ENCODE measurements at regions not wholly inside any gene's neighbourhood (a gene's known extent, or its start where the extent isn't known, plus 50 kb on each side); places are given as distances from the start of the nearest gene placed in this dataset.
A peak's percentile ranks its signal among the peaks of the same experiment; 100 is the strongest.

GRCh38 chr5:86879086-86879485, 261.3 kb downstream of the COX7C start:
- no peak for ATAC-seq
- Histone ChIP-seq H3K9me3 (no peaks in the 10 kb centered on the region), H3K27ac (no peak overlapping the region), H3K4me3 (no peak overlapping the region), H3K4me1 (no peaks in the 10 kb centered on the region), H3K27me3 (no peaks in the 10 kb centered on the region), H3K36me3 (no peaks in the 10 kb centered on the region)
- intact Hi-C loops (cut with DNase I) = no loop called here
- no peak for DNase-seq
- TF ChIP-seq, protein P1, sequence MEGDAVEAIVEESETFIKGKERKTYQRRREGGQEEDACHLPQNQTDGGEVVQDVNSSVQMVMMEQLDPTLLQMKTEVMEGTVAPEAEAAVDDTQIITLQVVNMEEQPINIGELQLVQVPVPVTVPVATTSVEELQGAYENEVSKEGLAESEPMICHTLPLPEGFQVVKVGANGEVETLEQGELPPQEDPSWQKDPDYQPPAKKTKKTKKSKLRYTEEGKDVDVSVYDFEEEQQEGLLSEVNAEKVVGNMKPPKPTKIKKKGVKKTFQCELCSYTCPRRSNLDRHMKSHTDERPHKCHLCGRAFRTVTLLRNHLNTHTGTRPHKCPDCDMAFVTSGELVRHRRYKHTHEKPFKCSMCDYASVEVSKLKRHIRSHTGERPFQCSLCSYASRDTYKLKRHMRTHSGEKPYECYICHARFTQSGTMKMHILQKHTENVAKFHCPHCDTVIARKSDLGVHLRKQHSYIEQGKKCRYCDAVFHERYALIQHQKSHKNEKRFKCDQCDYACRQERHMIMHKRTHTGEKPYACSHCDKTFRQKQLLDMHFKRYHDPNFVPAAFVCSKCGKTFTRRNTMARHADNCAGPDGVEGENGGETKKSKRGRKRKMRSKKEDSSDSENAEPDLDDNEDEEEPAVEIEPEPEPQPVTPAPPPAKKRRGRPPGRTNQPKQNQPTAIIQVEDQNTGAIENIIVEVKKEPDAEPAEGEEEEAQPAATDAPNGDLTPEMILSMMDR (IDR thresholded peaks at IDR 0.05) = no peak
- no peak for FAIRE-seq

GRCh38 chr5:86880344-86880743, 262.6 kb downstream of the COX7C start:
- intact Hi-C loops (cut with DNase I) = no loop called here
- TF ChIP-seq, protein P1 (IDR thresholded peaks at IDR 0.05) = no peak
- no peaks in the 10 kb centered on the region for H3K9me3 ChIP-seq
- H3K27ac ChIP-seq = no peak overlapping the region
- H3K36me3 ChIP-seq = no peaks in the 10 kb centered on the region
- FAIRE-seq = no peak
- no peak overlapping the region for H3K4me3 ChIP-seq
- H3K27me3 ChIP-seq = no peaks in the 10 kb centered on the region
- no peak for ATAC-seq
- WGBS, 2 donors = 28 to 36% methylated on average over 4 of the region's 4 CpGs
- DNase-seq = no peak
- H3K4me1 ChIP-seq = no peaks in the 10 kb centered on the region

DNA sequence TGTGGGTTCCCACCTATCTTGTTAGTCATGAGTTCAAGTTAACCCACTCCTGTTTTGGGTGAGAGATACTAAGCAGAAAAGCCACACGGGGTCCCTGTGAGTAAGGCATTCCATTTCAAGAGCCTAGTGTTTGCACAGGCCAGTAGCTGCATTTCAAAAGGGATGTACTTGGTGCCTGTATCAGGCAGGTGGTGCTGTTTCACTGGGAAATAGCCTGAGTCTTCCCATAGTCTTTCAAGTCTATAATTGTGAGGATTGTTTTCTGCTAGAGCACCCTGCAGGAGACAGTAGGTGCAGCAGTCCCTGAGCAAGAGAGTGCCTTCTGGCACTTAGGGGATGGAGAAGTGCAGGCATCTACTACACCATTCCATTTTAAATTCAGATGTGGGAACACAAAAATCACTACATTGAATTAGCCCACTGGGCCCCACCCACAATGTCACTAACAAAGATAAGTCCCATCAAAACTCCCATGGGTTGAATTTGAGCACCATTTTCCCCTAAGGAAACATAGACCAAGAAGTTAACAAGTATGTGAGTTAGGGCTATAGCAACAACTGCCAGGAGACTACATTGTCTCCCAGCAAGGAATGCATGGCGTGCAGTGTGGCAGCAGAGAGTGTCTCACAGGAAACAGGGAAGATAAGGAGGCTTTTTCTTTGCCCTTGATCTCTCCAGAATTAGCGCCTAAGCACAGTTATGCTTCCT, 263.2 kb downstream of the COX7C start:
- H3K27me3 ChIP-seq = no peaks in the 10 kb centered on the region
- FAIRE-seq (no peak), DNase-seq (peak in 3 of 6 donors; percentile 2 to 37 (median 14)), ATAC-seq (peak; percentile 69 to 95 (median 92))
- H3K4me3 ChIP-seq = no peak overlapping the region
- H3K27ac ChIP-seq = no peak overlapping the region
- TF ChIP-seq, protein P1 (IDR thresholded peaks at IDR 0.05) = peak; percentile 15 to 38 (median 22)
- no peaks in the 10 kb centered on the region for H3K36me3 ChIP-seq
- intact Hi-C loops (cut with DNase I) = no loop called here
- WGBS, 2 donors = 53 to 63% methylated on average over 3 of the region's 3 CpGs
- H3K4me1 ChIP-seq = no peaks in the 10 kb centered on the region
- no peaks in the 10 kb centered on the region for H3K9me3 ChIP-seq

GRCh38 chr5:86881493-86882090, 263.9 kb downstream of the COX7C start:
- TF ChIP-seq, protein P1 (IDR thresholded peaks at IDR 0.05) = no peak
- Histone ChIP-seq H3K36me3 (no peaks in the 10 kb centered on the region), H3K4me1 (no peaks in the 10 kb centered on the region), H3K27me3 (no peaks in the 10 kb centered on the region), H3K9me3 (no peaks in the 10 kb centered on the region), H3K4me3 (no peak overlapping the region), H3K27ac (no peak overlapping the region)
- DNase-seq (no peak), FAIRE-seq (no peak), ATAC-seq (no peak)
- 67 to 87% methylated on average over 1 of the region's 1 CpG for WGBS, 2 donors
- intact Hi-C loops (cut with DNase I) = no loop called here

GRCh38 chr5:86884608-86885007, 266.9 kb downstream of the COX7C start:
- DNase-seq = no peak
- no peak overlapping the region for H3K27ac ChIP-seq
- ATAC-seq = no peak
- WGBS, 2 donors = 92 to 96% methylated on average over 16 of the region's 16 CpGs
- FAIRE-seq = no peak
- H3K36me3 ChIP-seq = no peaks in the 10 kb centered on the region
- no peaks in the 10 kb centered on the region for H3K27me3 ChIP-seq
- no peak overlapping the region for H3K4me3 ChIP-seq
- no peaks in the 10 kb centered on the region for H3K4me1 ChIP-seq
- H3K9me3 ChIP-seq = no peaks in the 10 kb centered on the region
- TF ChIP-seq, protein P1 (IDR thresholded peaks at IDR 0.05) = no peak
- intact Hi-C loops (cut with DNase I) = no loop called here

Data from pancreas (tissue), 10 donors.